Astrocyte (in vitro differentiated cells and primary cell): ENCODE measurements at regions not wholly inside any gene's neighbourhood (a gene's known extent, or its start where the extent isn't known, plus 50 kb on each side); places are given as distances from the start of the nearest gene placed in this dataset.

ENCODE experiments used
- DNase-seq: peaks from one replicate; pipeline ENCODE4 v3.0.0-alpha.2; 2010; ENCODE audit warnings: low read depth
- FAIRE-seq: peaks from 2 replicates; lab custom pipeline; 2011; peaks lifted over from hg19 to GRCh38; lab: Jason Lieb, UNC
- H2AFZ ChIP-seq: 2 replicates; pipeline ENCODE4 v1.6.0; 2012; ENCODE audit warnings: low read depth, low read length, inconsistent platforms
- H3K27ac ChIP-seq: 2 replicates; pipeline ENCODE4 v1.5.1; 2011; ENCODE audit warnings: low read depth, low read length, inconsistent platforms
- H3K27me3 ChIP-seq: 2 replicates; pipeline ENCODE4 v1.6.0; 2011; ENCODE audit warnings: low read length, inconsistent platforms; ENCODE audit not compliant: insufficient read depth
- H3K36me3 ChIP-seq: 2 replicates; pipeline ENCODE4 v1.5.1; 2011; ENCODE audit warnings: low read length, inconsistent platforms; ENCODE audit not compliant: insufficient read depth
- H3K4me1 ChIP-seq: 2 replicates; pipeline ENCODE4 v1.5.1; 2011; ENCODE audit warnings: low read length, inconsistent platforms; ENCODE audit not compliant: insufficient read depth
- H3K4me2 ChIP-seq: 2 replicates; pipeline ENCODE4 v1.6.0; 2012; ENCODE audit warnings: low read length, inconsistent platforms
- H3K4me3 ChIP-seq: 2 replicates; pipeline ENCODE4 v1.5.1; 2011; ENCODE audit warnings: low read depth, mild to moderate bottlenecking, low read length, inconsistent platforms; ENCODE audit not compliant: insufficient read depth
- H3K79me2 ChIP-seq: 2 replicates; pipeline ENCODE4 v1.6.0; 2012; ENCODE audit warnings: mild to moderate bottlenecking, low read length, inconsistent platforms; ENCODE audit not compliant: insufficient read depth
- H3K9ac ChIP-seq: 2 replicates; pipeline ENCODE4 v1.6.0; 2012; ENCODE audit warnings: mild to moderate bottlenecking, low read length, inconsistent platforms
- H3K9me3 ChIP-seq: 2 replicates; pipeline ENCODE4 v1.5.1; 2012; ENCODE audit warnings: low read depth, mild to moderate bottlenecking, low read length, inconsistent platforms; ENCODE audit not compliant: insufficient read depth
- H4K20me1 ChIP-seq: 2 replicates; pipeline ENCODE4 v1.6.0; 2012; ENCODE audit warnings: low read length, inconsistent platforms; ENCODE audit not compliant: insufficient read depth
- H3K27ac Mint-ChIP-seq: one replicate; pipeline ENCODE4 v1.8.0; 2021; ENCODE audit warnings: mild to moderate bottlenecking, mixed read lengths; ENCODE audit not compliant: unreplicated experiment
- H3K27me3 Mint-ChIP-seq: one replicate; pipeline ENCODE4 v1.8.0; 2021; ENCODE audit warnings: low read depth, mixed read lengths; ENCODE audit not compliant: unreplicated experiment
- H3K36me3 Mint-ChIP-seq: one replicate; pipeline ENCODE4 v1.8.0; 2021; ENCODE audit warnings: low read depth, mixed read lengths; ENCODE audit not compliant: unreplicated experiment
- H3K4me1 Mint-ChIP-seq: one replicate; pipeline ENCODE4 v1.8.0; 2021; ENCODE audit warnings: low read depth, mixed read lengths; ENCODE audit not compliant: unreplicated experiment
- H3K4me3 Mint-ChIP-seq: one replicate; pipeline ENCODE4 v1.8.0; 2021; ENCODE audit warnings: mild to moderate bottlenecking, moderate library complexity, mixed read lengths; ENCODE audit not compliant: unreplicated experiment
- H3K9me3 Mint-ChIP-seq: one replicate; pipeline ENCODE4 v1.8.0; 2021; ENCODE audit warnings: mild to moderate bottlenecking, mixed read lengths; ENCODE audit not compliant: unreplicated experiment
- EZH2 ChIP-seq: IDR thresholded peaks from 2 replicates; pipeline ENCODE4 v1.6.1; 2012; ENCODE audit warnings: mild to moderate bottlenecking, low read length, inconsistent platforms; ENCODE audit not compliant: insufficient read depth
- TF ChIP-seq, protein P1 (sequence below): IDR thresholded peaks from 2 replicates; pipeline ENCODE4 v1.5.1; 2011; ENCODE audit warnings: low read depth, mild to moderate bottlenecking, inconsistent platforms, low read length, moderate library complexity; ENCODE audit not compliant: insufficient read depth

GRCh38 chr4:122539861-122540465 is 80.9 kb downstream of the IL21 start:
- FAIRE-seq (no peak), DNase-seq (peak; percentile 59)
- no peak overlapping the region for H3K4me3 Mint-ChIP-seq
- H3K4me1 Mint-ChIP-seq: peaks cover 18% of the 10 kb centered on the region
- Histone ChIP-seq H2AFZ (no peak overlapping the region), H4K20me1 (no peaks in the 10 kb centered on the region), H3K9me3 (no peaks in the 10 kb centered on the region), H3K4me1 (peaks cover 13% of the 10 kb centered on the region), H3K79me2 (no peaks in the 10 kb centered on the region), H3K4me2 (no peak overlapping the region), H3K9ac (no peak overlapping the region), H3K4me3 (no peak overlapping the region), H3K27me3 (no peaks in the 10 kb centered on the region), H3K36me3 (no peaks in the 10 kb centered on the region), H3K27ac (peak overlapping the region; percentile 24)
- no peaks in the 10 kb centered on the region for H3K27me3 Mint-ChIP-seq
- TF ChIP-seq, protein P1, sequence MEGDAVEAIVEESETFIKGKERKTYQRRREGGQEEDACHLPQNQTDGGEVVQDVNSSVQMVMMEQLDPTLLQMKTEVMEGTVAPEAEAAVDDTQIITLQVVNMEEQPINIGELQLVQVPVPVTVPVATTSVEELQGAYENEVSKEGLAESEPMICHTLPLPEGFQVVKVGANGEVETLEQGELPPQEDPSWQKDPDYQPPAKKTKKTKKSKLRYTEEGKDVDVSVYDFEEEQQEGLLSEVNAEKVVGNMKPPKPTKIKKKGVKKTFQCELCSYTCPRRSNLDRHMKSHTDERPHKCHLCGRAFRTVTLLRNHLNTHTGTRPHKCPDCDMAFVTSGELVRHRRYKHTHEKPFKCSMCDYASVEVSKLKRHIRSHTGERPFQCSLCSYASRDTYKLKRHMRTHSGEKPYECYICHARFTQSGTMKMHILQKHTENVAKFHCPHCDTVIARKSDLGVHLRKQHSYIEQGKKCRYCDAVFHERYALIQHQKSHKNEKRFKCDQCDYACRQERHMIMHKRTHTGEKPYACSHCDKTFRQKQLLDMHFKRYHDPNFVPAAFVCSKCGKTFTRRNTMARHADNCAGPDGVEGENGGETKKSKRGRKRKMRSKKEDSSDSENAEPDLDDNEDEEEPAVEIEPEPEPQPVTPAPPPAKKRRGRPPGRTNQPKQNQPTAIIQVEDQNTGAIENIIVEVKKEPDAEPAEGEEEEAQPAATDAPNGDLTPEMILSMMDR: no peak
- TF ChIP-seq EZH2: no peak
- H3K36me3 Mint-ChIP-seq: no peaks in the 10 kb centered on the region
- H3K9me3 Mint-ChIP-seq: peaks cover 5% of the 10 kb centered on the region
- H3K27ac Mint-ChIP-seq: peak overlapping the region; percentile 62

- H4K20me1 ChIP-seq: no peaks in the 10 kb centered on the region
- Mint-ChIP-seq H3K4me3 (no peak overlapping the region), H3K36me3 (no peaks in the 10 kb centered on the region), H3K4me1 (peaks cover 18% of the 10 kb centered on the region), H3K9me3 (peaks cover 5% of the 10 kb centered on the region), H3K27ac (no peak overlapping the region), H3K27me3 (no peaks in the 10 kb centered on the region)
- no peaks in the 10 kb centered on the region for H3K9me3 ChIP-seq
- H3K36me3 ChIP-seq: no peaks in the 10 kb centered on the region
- DNase-seq (no peak), FAIRE-seq (no peak)
- peaks cover 11% of the 10 kb centered on the region for H3K4me1 ChIP-seq
- no peak overlapping the region for H3K27ac ChIP-seq
- no peak overlapping the region for H3K9ac ChIP-seq
- H2AFZ ChIP-seq: no peak overlapping the region
- H3K4me3 ChIP-seq: no peak overlapping the region
- H3K79me2 ChIP-seq: no peaks in the 10 kb centered on the region
- H3K4me2 ChIP-seq: no peak overlapping the region
- H3K27me3 ChIP-seq: no peaks in the 10 kb centered on the region
- TF ChIP-seq, protein P1: no peak
- TF ChIP-seq EZH2: no peak
These were observed 81.0 kb upstream of the IL2 start for GRCh38 chr4:122537388-122538135.

DNA sequence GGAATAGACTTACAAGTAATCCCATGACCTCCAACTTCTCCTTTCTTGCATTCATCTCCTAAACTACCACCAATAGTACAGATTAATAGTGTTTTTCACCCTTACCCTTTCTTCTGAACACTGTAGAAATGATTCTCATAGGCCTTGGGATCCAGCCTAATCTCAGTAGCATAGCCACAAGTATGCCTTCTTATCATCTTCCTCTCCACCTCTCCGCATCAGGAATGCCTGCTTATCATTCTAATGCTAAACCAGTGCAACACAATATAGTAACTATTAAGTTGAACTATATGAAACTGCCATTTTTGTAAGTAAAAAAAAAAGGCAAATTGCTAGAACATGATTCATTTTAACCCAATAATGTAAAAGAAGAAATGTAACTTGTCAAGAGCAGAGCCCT is 79.5 kb upstream of the IL2 start:
- Mint-ChIP-seq H3K27me3 (no peaks in the 10 kb centered on the region), H3K27ac (no peak overlapping the region), H3K9me3 (peaks cover 5% of the 10 kb centered on the region), H3K36me3 (no peaks in the 10 kb centered on the region), H3K4me1 (peaks cover 19% of the 10 kb centered on the region), H3K4me3 (no peak overlapping the region)
- Histone ChIP-seq H3K9ac (no peak overlapping the region), H3K27ac (no peak overlapping the region), H4K20me1 (no peaks in the 10 kb centered on the region), H3K27me3 (no peaks in the 10 kb centered on the region), H3K36me3 (no peaks in the 10 kb centered on the region), H3K4me1 (peaks cover 5% of the 10 kb centered on the region), H3K79me2 (no peaks in the 10 kb centered on the region), H3K4me3 (no peak overlapping the region), H3K4me2 (no peak overlapping the region), H3K9me3 (no peaks in the 10 kb centered on the region), H2AFZ (no peak overlapping the region)
- TF ChIP-seq EZH2: no peak
- TF ChIP-seq, protein P1: no peak
- FAIRE-seq: no peak
- DNase-seq: peak; percentile 85
